Ectodermal cell (in vitro differentiated cells): ENCODE measurements at regions not wholly inside any gene's neighbourhood (a gene's known extent, or its start where the extent isn't known, plus 50 kb on each side); places are given as distances from the start of the nearest gene placed in this dataset.

ENCODE experiments used
- H3K27ac ChIP-seq: 2 replicates; pipeline ENCODE4 v1.7.0; 2013; ENCODE audit warnings: mild to moderate bottlenecking, low read depth, low read length; ENCODE audit not compliant: insufficient read depth, poor library complexity, severe bottlenecking
- H3K27me3 ChIP-seq: 2 replicates; pipeline ENCODE4 v1.7.0; 2013; ENCODE audit warnings: mild to moderate bottlenecking, low read length; ENCODE audit not compliant: insufficient read depth, control insufficient read depth, poor library complexity, severe bottlenecking
- H3K36me3 ChIP-seq: one replicate; pipeline ENCODE4 v1.7.0; 2013; ENCODE audit warnings: low read length; ENCODE audit not compliant: control insufficient read depth, insufficient read depth
- H3K4me1 ChIP-seq: one replicate; pipeline ENCODE4 v1.7.0; 2013; ENCODE audit warnings: low read length; ENCODE audit not compliant: control insufficient read depth, insufficient read depth
- H3K4me3 ChIP-seq: 2 replicates; pipeline ENCODE4 v1.7.0; 2013; ENCODE audit warnings: low read depth, low read length, control low read depth; ENCODE audit not compliant: insufficient read depth
- H3K9me3 ChIP-seq: 2 replicates; pipeline ENCODE4 v1.7.0; 2013; ENCODE audit warnings: mild to moderate bottlenecking, low read length, moderate library complexity; ENCODE audit not compliant: control insufficient read depth
- WGBS, 2 experiments: methylation state at CpG; one replicate each; pipeline ENCODE4 v1.1.7; 2013; ENCODE audit warnings: missing lambda C conversion rate in 2 of 2; 5-methylcytosine and 5-hydroxymethylcytosine counted together

DNA sequence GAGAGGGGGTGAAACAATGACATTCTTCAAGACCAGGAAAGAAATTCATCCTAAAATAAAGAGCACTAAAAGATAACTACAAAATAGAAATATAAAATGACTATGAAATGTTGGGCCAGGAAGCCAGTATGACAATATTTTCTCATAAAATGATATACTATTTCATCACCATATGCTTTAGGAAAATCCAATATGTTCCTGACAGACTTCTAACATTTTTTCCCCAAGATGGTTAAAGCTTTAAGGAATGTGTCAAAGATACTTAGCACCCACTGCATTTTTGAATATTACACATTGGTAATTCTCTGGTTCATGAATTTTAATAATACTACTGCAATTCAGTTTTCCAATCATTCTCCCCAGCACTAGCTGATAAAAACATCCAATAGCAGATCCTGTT, 87.7 kb upstream of the PLEKHG7 start:
- no peaks in the 10 kb centered on the region for H3K36me3 ChIP-seq
- no peak overlapping the region for H3K27ac ChIP-seq
- H3K4me3 ChIP-seq: no peak overlapping the region
- H3K9me3 ChIP-seq: no peaks in the 10 kb centered on the region
- no peaks in the 10 kb centered on the region for H3K27me3 ChIP-seq
- no peaks in the 10 kb centered on the region for H3K4me1 ChIP-seq

DNA sequence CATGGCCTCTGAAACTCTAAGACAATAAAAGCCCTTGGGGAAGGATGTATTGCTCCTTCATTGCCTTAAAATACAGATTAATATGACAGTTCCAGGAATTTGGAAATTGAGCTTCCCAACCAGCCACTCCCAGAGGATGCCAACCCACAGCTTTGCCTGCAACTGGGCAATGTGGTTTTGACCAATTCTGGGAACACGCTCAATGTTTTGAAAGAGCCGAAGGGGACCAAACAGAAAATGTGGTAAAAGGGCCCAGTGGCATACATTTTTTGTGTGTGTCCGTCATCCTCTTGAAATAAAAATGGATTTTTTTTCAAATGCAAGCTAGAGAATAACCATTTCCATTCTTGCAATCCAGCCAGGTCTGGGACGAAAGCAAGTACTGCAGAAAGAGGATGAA, 88.3 kb upstream of the PLEKHG7 start:
- Histone ChIP-seq H3K27me3 (no peaks in the 10 kb centered on the region), H3K9me3 (no peaks in the 10 kb centered on the region), H3K4me1 (no peaks in the 10 kb centered on the region), H3K36me3 (no peaks in the 10 kb centered on the region), H3K4me3 (no peak overlapping the region), H3K27ac (no peak overlapping the region)
- WGBS, 2 experiments: 90 to 93% methylated on average over 4 of the region's 4 CpGs

DNA sequence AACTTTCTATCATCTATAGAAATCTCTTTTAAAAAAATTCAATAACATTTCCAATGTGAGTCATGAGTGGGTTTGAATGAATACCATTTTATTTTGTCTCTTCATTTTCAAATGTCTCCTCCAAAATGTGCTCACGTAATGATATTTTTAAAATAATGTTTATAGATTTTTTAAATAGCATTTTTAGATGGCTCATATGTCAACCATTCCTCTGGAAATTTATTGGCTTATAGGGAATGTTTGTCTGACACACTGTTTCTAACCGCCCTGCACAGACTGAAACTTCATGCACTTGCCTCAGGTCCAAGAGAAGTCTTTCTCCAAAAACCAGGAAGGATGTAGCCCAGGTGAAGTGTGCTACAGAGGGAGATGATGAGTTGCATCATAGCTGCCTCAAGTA, 88.8 kb upstream of the PLEKHG7 start:
- Histone ChIP-seq H3K36me3 (no peaks in the 10 kb centered on the region), H3K9me3 (no peaks in the 10 kb centered on the region), H3K4me1 (no peaks in the 10 kb centered on the region), H3K4me3 (no peak overlapping the region), H3K27ac (no peak overlapping the region), H3K27me3 (no peaks in the 10 kb centered on the region)
- WGBS, 2 experiments: 95 to 100% methylated on average over 1 to 2 of the region's 2 CpGs

DNA sequence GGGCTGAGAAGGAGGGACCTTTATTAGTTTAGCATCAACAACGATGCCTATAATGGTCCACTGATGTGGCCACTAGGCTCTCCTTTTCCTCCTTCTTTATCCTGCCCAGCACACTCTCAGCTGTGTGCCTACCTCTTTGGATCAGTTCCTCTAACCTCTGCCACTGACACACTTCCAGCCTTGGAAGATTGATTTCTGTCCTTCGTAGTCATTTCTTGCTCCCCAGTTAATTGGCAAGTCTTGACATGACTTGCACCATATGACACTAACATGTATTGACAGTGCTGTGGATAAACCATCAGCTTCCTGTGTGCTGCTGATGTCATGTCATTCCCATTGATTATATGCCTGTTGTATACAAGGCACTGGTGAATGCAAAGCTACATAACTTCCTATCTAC, 90.2 kb upstream of the PLEKHG7 start:
- Histone ChIP-seq H3K4me1 (no peaks in the 10 kb centered on the region), H3K27me3 (no peaks in the 10 kb centered on the region), H3K9me3 (no peaks in the 10 kb centered on the region), H3K4me3 (no peak overlapping the region), H3K36me3 (no peaks in the 10 kb centered on the region), H3K27ac (no peak overlapping the region)
- WGBS, 2 experiments: 90 to 96% methylated on average over 2 of the region's 2 CpGs

DNA sequence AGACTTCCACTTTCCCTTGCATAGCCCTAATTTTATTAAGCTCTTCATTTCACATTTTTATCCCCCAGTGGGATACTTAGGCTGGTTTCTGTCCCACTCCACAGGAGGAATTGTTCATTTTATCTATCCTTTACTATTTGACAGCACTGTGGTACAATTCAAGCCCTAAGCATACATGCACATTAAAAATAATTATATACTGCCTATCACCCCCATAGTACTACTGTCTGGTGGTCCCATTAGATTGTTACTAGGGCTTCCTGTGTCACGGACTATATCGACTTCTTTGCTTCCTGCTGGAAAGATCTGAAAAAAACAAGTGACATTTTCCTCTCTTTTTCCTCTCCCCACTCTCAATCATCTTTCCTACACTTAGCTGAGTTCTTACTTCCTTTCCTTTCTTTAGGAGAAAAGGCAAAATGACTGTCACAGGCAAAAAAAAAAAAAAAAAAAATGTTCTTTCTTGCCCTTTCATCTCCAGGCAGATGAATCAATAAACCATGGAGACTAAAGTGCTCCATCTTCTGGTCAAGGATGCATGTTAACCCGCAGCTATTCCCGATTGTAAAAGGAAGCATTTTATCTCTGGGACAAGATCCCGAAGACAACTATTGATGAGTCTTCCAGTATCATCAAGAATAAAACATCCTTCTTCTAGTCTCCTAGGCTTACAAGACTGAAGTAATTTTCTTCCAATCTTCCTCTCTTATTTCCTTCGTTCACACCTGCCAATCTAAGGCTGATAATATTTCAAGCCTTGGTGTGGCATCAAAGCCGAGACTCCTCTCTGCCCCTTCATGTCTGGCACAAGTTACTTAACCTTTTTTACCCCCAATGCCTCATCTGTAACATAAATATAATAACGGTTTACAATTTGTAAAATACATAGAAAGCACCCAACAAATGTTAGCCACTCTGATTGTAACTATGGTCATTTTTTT, 94.4 kb upstream of the PLEKHG7 start:
- 70 to 75% methylated on average over 8 of the region's 8 CpGs for WGBS, 2 experiments
- Histone ChIP-seq H3K27ac (no peak overlapping the region), H3K36me3 (no peaks in the 10 kb centered on the region), H3K27me3 (no peaks in the 10 kb centered on the region), H3K4me1 (no peaks in the 10 kb centered on the region), H3K4me3 (no peak overlapping the region), H3K9me3 (no peaks in the 10 kb centered on the region)

DNA sequence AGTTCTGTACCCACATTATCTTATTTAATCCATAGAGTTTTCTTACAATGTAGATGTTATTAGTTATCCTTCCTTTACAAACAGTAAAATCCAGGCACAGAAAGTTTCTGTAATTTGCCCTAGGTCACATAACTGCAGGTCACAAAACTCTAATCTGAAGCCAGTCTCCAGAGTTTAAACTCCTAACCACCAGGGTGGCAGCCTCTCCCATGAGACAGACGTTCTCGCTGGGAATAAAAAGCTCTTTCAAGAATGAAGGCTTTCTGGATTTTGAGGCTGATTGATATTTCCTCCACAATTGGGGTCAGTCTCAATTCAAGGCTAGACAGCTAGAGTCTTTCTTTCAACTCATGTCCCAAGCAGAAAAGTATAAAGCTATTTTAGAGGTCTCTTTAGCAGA, 95.8 kb upstream of the PLEKHG7 start:
- Histone ChIP-seq H3K9me3 (no peaks in the 10 kb centered on the region), H3K4me1 (no peaks in the 10 kb centered on the region), H3K4me3 (no peak overlapping the region), H3K36me3 (no peaks in the 10 kb centered on the region), H3K27me3 (no peaks in the 10 kb centered on the region), H3K27ac (no peak overlapping the region)
- WGBS, 2 experiments: 54 to 86% methylated on average over 2 of the region's 2 CpGs

DNA sequence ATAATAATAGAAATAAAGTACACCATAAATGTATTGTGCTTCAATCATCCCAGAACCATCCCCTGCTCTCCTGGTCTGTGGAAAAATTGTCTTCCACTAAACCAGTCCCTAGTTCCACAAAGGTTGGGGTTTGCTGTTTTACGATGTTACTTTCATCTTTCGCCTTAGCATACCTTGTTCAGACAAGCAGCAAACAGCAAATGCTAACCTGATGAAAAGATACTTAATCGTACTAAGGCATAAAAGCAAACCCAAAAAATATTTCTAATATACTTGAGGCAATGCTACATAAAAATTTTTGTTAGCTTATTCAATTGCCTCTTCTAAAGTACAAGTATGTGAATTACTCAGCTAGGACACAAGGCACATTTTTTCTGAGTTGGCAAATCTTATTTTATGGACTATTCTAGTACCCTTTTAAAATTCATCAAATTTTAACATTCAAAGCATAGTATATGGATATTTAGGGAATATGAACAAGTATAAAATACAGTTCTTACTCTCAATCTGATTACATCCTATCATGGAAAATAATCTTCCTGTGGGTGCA, 97.1 kb upstream of the PLEKHG7 start:
- no peak overlapping the region for H3K4me3 ChIP-seq
- no peaks in the 10 kb centered on the region for H3K27me3 ChIP-seq
- 83 to 100% methylated on average over 3 of the region's 3 CpGs for WGBS, 2 experiments
- H3K36me3 ChIP-seq: no peaks in the 10 kb centered on the region
- H3K27ac ChIP-seq: no peak overlapping the region
- H3K4me1 ChIP-seq: no peaks in the 10 kb centered on the region
- peaks cover under 1% of the 10 kb centered on the region for H3K9me3 ChIP-seq

DNA sequence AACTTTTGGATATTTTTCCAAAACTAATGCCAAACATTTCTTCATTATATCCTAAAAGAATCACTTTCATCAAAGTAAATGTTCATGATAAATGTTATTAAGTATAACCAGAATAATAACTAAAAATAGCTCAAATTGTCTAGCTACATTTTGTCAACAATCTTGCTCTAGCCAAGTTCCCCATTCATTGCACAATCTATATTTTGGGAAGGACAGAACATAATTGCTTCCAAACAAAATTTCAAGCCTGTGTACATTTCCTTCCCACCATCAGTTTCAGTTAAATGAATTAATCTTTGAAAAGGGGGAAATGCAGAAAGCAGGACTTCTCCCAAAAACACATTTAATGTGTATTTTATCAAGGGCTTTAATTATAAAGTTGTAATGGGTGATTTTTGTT, 98.0 kb upstream of the PLEKHG7 start:
- no peak overlapping the region for H3K4me3 ChIP-seq

DNA sequence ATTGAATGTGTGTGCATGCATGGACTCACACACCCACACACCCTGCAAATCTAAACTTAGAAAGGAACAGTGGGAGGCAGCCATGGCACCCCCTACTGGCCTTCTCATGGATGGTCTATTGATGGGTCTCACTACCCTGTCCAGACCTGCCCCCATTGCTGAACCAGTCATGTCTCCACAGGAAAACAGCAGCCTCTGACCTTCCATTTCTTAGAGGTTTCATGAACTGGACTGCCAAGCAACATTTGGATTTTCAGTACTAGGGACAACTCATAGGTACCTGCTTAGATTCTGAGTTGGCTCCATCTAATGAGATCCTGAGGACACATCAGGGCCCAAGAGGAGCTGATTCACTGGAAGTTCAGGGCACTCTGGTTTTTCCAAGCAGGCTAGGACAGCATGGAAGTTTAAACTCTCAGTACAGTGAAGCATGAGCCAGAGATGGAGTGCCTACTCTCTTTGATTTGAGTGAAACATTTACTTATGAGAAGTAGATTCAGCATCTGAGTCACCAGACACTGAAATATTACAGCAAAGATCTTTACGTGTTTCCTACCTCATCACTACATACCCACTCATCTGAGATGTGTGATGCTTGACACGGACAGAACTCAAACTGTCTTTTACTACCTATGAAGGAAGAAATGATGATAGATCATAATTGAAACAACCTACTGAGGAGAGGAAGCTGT, 98.9 kb upstream of the PLEKHG7 start:
- no peaks in the 10 kb centered on the region for H3K4me1 ChIP-seq
- H3K36me3 ChIP-seq: no peaks in the 10 kb centered on the region
- no peak overlapping the region for H3K27ac ChIP-seq
- 100% methylated on average over 1 to 2 of the region's 2 CpGs for WGBS, 2 experiments
- no peaks in the 10 kb centered on the region for H3K27me3 ChIP-seq
- H3K9me3 ChIP-seq: peaks cover 6% of the 10 kb centered on the region
- no peak overlapping the region for H3K4me3 ChIP-seq

More for the DNA sequence above, 98.0 kb upstream of the PLEKHG7 start:
- Histone ChIP-seq H3K4me1 (no peaks in the 10 kb centered on the region), H3K9me3 (peaks cover 6% of the 10 kb centered on the region), H3K27me3 (no peaks in the 10 kb centered on the region), H3K36me3 (no peaks in the 10 kb centered on the region), H3K27ac (no peak overlapping the region)

DNA sequence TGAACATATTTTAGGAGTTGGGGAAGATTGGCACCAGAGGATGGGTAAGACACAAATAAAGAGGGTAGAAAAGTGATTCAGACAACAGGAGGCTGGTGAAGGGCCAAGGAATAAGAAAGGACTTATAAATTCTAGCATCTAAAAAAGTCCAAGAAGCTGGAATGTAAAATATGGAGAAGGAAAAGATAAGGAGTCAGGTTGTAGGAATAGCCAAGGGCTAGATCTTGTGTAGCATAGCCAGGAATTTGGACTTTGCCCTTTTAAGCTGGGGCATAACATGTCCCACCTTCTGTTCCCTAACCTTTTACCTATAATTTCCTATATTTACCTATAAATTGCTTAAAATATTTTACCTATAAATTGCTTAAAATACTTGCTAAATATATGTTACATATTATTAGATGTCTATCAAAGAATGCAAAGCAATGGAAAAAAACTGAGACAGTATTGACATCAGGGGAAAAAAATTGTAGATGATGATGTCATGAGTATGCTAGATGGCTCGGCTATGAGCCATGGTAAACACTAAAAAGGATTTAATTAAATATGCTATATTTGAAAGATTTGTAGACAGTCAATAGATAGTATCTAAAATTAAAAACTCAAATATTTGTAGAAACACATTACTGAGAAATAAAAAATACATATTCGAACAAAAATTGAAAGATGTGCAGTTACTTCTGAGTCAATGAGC, 99.7 kb upstream of the PLEKHG7 start:
- Histone ChIP-seq H3K4me1 (no peaks in the 10 kb centered on the region), H3K27ac (no peak overlapping the region), H3K27me3 (no peaks in the 10 kb centered on the region), H3K4me3 (no peak overlapping the region), H3K36me3 (no peaks in the 10 kb centered on the region), H3K9me3 (peaks cover 6% of the 10 kb centered on the region)
- 89 to 100% methylated on average over 1 to 2 of the region's 2 CpGs for WGBS, 2 experiments
